Upper lobe of left lung (tissue), 4 donors: ENCODE measurements at regions not wholly inside any gene's neighbourhood (a gene's known extent, or its start where the extent isn't known, plus 50 kb on each side); places are given as distances from the start of the nearest gene placed in this dataset.

Experiments used
- EP300 ChIP-seq, 4 donors: sonication (generic); formaldehyde crosslinking; IDR thresholded peaks; one replicate each; pipeline ENCODE4 v1.5.1; 2017; ENCODE audit warnings: antibody characterized with exemption in 4 of 4, control low read depth in 2 of 4
- POLR2A ChIP-seq, 4 donors: fragments of 450-650 bp; IDR thresholded peaks; one replicate each; pipeline ENCODE4 v1.5.1; 2016 to 2017; ENCODE audit warnings: antibody characterized with exemption in 4 of 4, mild to moderate bottlenecking in 2 of 4
- POLR2AphosphoS5 ChIP-seq, 2 donors: sonication (generic); formaldehyde crosslinking; IDR thresholded peaks; one replicate each; pipeline ENCODE4 v1.5.1; 2017; ENCODE audit warnings: antibody characterized with exemption in 2 of 2
- TF ChIP-seq, protein P1 (sequence below), 6 experiments: fragments of 450-650 bp in 4 of 6; fragments of 200-600 bp in 2 of 6; sonication (generic) in 2 of 6; IDR thresholded peaks; one replicate each; pipeline ENCODE4 v1.5.1; 2016 to 2019; ENCODE audit warnings: antibody characterized with exemption in 6 of 6

DNA sequence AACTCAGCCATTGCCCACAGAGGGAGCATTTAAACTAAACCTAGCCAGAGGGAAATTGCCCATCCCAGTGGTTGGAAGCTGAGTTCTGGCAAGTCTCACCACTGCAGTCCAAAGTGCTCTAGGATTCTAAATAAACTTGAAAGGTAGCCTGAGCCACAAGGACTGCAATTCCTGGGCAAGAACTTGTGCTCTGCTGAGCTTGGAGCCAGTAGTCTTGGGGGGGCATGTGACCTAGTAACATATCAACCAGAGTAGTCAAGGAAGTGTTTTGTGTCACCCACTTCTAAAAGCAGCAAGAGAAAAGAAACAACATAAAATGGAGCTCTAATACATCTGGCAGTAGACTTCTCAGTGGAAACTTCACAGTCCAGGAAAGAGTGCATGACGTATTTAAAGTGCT is 167.0 kb downstream of the PTH2R start:
- TF ChIP-seq, protein P1, sequence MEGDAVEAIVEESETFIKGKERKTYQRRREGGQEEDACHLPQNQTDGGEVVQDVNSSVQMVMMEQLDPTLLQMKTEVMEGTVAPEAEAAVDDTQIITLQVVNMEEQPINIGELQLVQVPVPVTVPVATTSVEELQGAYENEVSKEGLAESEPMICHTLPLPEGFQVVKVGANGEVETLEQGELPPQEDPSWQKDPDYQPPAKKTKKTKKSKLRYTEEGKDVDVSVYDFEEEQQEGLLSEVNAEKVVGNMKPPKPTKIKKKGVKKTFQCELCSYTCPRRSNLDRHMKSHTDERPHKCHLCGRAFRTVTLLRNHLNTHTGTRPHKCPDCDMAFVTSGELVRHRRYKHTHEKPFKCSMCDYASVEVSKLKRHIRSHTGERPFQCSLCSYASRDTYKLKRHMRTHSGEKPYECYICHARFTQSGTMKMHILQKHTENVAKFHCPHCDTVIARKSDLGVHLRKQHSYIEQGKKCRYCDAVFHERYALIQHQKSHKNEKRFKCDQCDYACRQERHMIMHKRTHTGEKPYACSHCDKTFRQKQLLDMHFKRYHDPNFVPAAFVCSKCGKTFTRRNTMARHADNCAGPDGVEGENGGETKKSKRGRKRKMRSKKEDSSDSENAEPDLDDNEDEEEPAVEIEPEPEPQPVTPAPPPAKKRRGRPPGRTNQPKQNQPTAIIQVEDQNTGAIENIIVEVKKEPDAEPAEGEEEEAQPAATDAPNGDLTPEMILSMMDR (IDR thresholded peaks at IDR 0.05) = no peak
- no peak for TF ChIP-seq POLR2A (IDR thresholded peaks at IDR 0.05)
- no peak for TF ChIP-seq POLR2AphosphoS5 (IDR thresholded peaks at IDR 0.05)
- no peak for TF ChIP-seq EP300 (IDR thresholded peaks at IDR 0.05)
